Activated naive CD4-positive, alpha-beta T cell (primary cell): ENCODE measurements at regions not wholly inside any gene's neighbourhood (a gene's known extent, or its start where the extent isn't known, plus 50 kb on each side); places are given as distances from the start of the nearest gene placed in this dataset.

ENCODE experiments used
- DNase-seq, 4 experiments: peaks; one replicate each; lab custom pipeline; 2025; lab: John Stamatoyannopoulos, UW

GRCh38 chr2:120936476-120937334 is 201.0 kb downstream of the GLI2 start:
- no peak for DNase-seq

- no peak for DNase-seq
Observed at GRCh38 chr2:120937686-120938044, 202.0 kb downstream of the GLI2 start.

GRCh38 chr2:120938045-120938771 is 202.5 kb downstream of the GLI2 start:
- no peak for DNase-seq

- DNase-seq = no peak
Observed at GRCh38 chr2:120939595-120940318, 204.1 kb downstream of the GLI2 start.

GRCh38 chr2:120940319-120940696 is 204.6 kb downstream of the GLI2 start:
- DNase-seq = no peak

- DNase-seq = no peak
Observed at GRCh38 chr2:120940726-120941256, 205.1 kb downstream of the GLI2 start.

GRCh38 chr2:120941571-120942120 is 206.0 kb downstream of the GLI2 start:
- DNase-seq = no peak

- DNase-seq = no peak
Observed at GRCh38 chr2:120942658-120943057, 207.0 kb downstream of the GLI2 start.

GRCh38 chr2:120943403-120944034 is 207.9 kb downstream of the GLI2 start:
- no peak for DNase-seq

GRCh38 chr2:120944575-120944974 is 208.9 kb downstream of the GLI2 start:
- no peak for DNase-seq

- DNase-seq = no peak
Observed at GRCh38 chr2:120945091-120945490, 209.4 kb downstream of the GLI2 start.

GRCh38 chr2:120945832-120946499 is 210.3 kb downstream of the GLI2 start:
- DNase-seq = no peak

- no peak for DNase-seq
Observed at GRCh38 chr2:120947327-120947726, 211.7 kb downstream of the GLI2 start.

GRCh38 chr2:120947982-120948661 is 212.5 kb downstream of the GLI2 start:
- no peak for DNase-seq

GRCh38 chr2:120948662-120949011 is 213.0 kb downstream of the GLI2 start:
- DNase-seq = no peak

- no peak for DNase-seq
Observed at GRCh38 chr2:120949027-120949956, 213.6 kb downstream of the GLI2 start.

GRCh38 chr2:120949957-120950590 is 214.4 kb downstream of the GLI2 start:
- no peak for DNase-seq

- no peak for DNase-seq
Observed at GRCh38 chr2:120951693-120952092, 216.0 kb downstream of the GLI2 start.

GRCh38 chr2:120952318-120952717 is 216.7 kb downstream of the GLI2 start:
- no peak for DNase-seq
